Anterior cingulate cortex (tissue), 58 donors: ENCODE measurements at regions not wholly inside any gene's neighbourhood (a gene's known extent, or its start where the extent isn't known, plus 50 kb on each side); places are given as distances from the start of the nearest gene placed in this dataset.
"Not testable (repeated sequence)": the region's sequence is repeated elsewhere in the genome, so short reads cannot be mapped to it uniquely, and the experiment has no call there.

Experiments
- DNase-seq, 58 donors: peaks; one replicate each; lab custom pipeline; 2025; lab: John Stamatoyannopoulos, UW

DNA sequence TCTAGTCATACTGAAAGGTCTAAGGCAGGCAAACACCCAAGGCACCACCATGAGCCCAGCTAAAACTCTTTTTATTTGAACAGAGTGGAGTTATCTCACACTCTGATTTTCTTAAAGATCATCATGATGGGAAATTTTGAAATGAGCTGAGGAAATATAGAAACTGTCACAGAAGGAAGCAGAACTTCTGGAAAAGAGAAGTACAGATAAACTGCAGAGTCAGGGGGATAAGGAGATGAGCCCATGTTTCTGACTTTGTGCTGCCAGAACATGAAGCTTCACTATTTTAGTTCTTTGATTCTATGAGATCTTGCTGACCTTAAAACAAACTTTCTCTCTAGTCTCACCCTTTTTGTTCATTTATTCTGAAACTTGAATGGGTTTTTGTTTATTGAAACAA is 406.5 kb upstream of the EDIL3 start:
- DNase-seq: no peak

DNA sequence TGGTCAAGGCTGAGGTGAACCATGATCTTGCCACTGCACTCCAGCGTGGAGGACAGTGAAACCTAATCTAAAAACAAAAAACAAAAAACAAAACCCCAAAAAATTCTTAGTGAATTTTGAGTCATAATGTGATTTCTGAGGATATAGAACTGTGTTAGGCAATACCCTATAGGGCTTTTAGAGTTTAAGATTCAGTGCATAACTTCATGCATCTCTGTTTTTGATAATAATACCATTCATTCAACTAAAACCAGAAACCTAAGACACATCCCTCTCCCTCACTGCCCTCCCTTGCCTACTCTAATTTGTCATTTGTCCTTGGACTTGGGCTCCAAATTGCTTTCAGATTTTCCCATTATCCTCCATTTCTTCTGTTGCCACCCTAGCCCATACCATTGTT is 405.7 kb upstream of the EDIL3 start:
- no peak for DNase-seq

DNA sequence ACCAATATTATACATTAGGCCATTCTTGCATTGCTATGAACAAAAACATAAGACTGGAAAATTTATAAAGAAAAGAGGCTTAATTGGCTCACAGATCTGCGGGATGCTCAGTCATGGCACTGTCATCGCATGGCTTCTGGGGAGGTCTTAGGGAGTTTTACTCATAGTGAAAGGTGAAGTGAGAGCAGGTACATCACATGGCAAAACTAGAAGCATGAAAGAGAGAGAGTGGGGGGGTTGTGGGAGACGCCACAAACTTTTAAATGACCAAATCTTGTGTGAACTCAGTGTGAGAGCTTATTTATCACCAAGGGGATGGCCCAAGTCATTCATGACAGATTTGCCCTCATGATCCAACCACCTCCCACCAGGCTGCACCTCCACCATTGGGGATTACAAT is 398.3 kb upstream of the EDIL3 start:
- no peak for DNase-seq

DNA sequence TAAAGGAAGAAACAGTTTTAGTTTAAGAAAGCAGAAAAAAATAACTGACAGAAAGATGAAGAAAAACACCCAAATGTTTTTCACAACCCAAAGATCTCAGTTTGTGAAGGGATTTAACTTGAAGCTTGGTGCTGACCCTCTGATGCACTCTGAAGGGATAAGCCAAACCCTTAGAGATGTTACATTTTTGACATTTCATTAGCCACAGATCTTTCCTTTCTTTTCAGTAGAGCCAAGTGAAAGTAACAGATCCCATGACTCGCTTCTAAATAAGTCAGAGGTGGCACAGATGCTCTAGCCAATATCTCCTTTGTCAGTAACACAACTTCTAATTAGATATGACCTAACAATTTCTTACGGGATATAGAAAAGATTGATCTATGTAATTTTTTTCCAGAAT is 394.5 kb upstream of the EDIL3 start:
- no peak for DNase-seq

DNA sequence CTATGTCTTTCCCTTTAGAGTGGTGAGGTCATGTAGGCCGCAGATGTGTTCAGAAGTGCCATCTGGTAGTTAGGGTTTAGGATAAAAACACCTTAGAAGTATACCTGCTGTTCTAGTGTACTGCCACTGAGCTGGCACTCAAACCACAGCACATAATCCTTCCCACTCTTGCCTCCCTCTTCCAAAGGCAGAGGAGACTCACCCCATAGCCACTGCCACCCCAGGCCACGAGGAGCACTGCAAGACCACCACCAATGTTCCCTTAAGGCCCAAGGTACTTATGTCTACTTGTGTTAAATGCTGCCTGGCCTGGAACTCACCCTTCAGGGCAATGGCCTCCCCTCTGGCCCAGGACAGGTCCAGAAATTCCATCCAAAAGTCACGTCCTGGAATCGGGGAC is 379.5 kb upstream of the EDIL3 start:
- DNase-seq: no peak

DNA sequence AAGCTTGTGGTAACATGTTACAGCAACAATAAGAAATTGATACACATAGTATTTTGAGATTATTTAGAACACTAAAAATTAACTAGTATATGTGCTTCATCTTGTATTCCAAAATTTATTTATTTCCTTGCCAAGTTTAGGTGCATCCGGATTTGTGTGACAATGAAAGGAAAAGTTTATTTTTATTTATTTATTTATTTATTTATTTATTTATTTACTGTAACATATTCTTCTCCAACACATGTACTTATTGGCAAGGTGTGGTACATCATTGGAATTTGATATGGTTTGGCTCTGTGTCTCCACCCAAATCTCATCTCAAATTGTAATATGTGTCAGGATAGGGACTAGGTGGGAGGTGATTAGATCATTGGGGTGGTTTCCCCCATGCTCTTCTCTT is 373.3 kb upstream of the EDIL3 start:
- DNase-seq: no peak

DNA sequence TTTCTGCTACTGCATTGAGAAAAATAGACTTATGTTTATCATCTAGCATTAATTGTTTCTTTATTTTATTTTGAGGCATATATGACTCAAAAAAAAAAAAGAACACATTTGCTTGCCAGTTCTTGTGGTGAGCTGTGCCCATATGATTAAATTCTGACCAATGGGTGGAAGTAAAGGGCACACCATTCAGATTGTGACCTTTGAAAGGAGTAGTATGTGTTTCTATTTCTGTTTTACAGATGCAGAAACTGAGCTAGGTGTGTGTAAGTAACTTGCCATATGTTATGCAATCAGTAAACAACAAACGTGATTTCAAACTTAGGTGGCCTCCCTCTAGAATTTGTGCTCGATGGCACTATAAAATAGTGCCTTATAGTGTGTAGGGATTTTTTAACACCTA is 368.1 kb upstream of the EDIL3 start:
- no peak for DNase-seq

DNA sequence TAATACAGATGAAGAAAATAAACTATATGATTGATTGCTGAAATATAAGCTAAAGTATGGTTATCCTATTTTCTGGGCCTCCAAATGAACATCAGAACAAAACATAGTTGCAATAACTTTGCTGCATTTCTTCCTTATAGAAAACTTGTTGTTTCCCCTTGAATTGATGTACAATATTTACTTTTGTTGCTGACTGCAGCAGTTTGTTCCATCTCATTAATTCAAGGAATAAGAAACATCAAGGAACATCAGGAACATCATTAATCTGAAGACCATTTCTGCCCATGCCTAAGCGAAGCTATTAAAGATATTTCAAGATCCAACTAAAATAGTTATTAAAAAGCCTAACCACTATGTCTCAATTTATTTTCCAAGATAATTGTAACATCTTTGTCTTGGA is 363.6 kb upstream of the EDIL3 start:
- DNase-seq: no peak

DNA sequence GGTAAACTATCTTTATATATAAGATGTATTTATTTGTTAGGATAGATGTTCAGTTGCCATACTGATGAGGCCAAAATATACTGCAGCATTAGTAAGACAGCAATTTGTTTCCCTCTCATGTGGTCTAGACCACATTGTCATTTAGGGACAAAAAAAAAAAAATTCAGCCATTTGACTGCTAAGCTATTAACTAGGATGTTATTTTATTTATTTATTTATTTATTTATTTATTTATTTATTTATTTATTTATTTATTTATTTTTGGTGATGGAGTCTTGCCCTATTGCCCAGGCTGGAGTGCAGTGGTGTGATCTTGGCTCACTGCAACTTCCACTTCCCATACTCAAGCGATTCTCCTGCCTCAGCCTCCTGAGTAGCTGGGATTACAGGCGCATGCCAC is 361.6 kb upstream of the EDIL3 start:
- not testable (repeated sequence) for DNase-seq

DNA sequence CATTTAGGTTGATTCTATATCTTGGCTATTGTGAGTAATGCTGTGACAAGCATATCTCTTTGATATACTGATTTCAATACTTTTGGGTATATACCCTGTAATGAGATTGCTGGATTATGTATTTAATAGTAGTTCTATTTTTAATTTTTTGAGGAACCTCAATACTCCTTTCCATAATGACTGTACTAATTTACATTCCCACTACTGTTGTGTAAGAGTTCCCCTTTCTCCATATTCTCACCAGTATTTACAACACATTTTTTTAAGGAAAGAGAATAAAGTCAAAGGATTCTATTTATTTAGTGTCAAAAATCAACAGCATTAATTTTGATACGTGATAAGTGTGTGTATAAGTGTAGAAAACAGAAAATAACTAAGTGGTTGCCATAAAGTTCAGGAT is 356.4 kb upstream of the EDIL3 start:
- DNase-seq: no peak

DNA sequence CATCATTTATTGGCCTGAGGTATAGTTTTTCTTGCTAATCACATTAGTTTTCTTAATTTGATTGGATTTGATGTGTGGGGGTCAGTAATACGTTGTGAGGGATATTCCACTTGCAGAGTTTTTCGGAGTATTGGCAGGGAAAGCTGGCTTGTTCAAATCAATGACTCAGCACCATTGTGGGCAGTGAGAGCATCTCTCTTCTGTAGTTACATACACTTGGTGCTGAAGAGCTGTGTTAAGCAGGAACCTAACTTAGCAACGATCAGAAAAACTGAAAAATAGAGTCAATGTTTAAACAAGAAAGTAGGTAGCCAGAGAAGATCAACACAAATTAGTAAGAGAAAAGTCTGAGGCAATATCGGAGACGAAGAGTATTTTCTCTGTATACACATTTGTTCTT is 344.6 kb upstream of the EDIL3 start:
- DNase-seq: peak in 24 of 58 donors; percentile 1 to 45 (median 14)

DNA sequence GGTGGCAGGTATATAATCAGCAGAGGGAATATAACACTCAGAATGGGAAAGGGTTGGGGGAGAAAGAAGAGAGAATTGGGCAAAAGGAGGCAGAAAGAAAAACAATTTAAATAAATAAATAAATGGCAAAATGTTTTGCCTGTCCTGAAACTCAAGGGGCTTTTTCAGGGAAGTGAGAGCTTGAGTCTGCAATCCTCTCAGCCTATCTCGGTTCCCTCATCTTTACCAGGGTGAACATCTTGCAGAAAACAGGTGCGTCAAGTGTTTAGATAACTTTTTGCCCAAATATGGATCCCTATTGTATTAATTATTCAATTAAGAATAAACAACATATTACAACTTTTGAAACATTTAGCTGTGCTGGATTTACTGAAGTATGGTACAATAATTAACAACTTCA is 343.0 kb upstream of the EDIL3 start:
- no peak for DNase-seq

DNA sequence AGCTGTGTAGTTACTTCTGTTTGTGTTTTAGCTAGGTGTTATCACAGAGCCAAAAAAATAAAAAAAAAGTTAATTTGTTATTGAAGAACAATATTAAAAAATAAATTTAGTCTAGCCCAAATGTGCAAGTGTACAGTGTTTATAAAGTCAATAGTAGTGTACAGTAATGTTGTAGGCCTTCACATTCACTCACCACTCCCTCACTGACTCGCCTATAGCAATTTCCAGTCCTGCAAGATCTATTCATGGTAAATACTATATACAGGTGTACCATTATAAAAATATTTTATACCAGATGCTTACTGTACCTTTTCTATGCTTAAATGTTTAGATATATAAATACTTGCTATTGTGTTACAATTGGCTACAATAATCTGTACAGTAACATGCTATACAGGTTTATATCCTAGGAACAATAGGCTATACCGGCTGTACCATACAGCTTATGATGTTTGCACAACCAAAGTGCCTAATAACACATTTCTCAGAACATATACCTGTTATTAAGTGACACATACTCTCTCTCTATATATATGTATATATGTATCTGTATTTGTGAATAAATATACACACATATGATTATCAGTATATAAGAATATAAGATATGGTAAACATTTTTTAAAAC is 341.4 kb upstream of the EDIL3 start:
- DNase-seq: no peak

DNA sequence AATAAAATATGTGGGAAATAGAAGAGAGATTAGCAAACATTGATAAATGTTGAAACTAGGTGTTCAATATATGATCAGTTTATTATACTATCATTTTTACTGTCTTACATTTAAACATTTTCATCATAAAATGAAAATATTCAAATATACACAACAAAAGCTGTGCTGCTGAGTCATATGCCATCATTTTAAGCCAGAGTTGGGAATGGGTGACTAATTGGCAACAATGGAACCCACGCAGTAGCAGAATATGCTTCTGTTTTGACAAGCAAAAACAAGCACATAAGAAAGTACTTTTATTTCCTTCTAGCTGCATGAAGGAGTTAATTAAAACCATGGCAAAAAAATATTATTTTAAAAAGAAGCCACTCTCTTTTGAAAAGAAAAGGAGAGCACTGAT is 340.0 kb upstream of the EDIL3 start:
- peak in 2 of 58 donors; percentile 11 to 35 for DNase-seq

DNA sequence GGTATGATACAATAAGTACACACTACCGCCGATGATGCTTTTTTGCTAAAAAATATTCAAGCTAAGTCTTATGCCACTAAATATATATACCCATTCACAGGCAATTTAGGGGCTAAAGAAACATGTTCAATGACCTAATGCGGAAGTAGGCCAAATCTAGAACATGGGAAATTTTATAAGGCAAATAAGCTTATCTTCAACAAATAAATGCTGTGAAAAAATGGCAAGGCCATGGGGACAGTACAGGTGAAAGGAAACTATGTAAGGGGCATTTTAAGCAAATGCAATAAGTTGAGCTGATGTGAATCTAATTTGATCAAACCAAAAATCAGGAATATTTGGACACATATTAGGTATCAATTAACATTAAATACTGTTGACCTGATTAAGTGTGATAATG is 339.5 kb upstream of the EDIL3 start:
- no peak for DNase-seq

DNA sequence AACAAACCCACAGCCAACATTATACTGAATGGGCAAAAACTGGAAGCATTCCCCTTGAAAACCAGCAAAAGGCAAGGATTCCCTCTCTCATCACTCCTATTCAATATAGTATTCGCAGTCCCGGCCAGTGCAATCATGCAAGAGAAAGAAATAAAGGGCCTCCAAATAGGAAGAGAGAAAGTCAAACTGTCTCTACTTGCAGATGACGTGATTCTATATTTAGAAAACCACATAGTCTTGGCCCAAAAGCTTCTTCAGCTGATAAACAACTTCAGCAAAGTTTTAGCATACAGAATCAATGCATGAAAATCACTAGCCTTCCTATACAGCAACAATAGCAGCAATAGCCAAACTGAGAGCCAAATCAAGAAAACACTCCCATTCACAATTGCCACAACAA is 333.7 kb upstream of the EDIL3 start:
- DNase-seq: no peak

DNA sequence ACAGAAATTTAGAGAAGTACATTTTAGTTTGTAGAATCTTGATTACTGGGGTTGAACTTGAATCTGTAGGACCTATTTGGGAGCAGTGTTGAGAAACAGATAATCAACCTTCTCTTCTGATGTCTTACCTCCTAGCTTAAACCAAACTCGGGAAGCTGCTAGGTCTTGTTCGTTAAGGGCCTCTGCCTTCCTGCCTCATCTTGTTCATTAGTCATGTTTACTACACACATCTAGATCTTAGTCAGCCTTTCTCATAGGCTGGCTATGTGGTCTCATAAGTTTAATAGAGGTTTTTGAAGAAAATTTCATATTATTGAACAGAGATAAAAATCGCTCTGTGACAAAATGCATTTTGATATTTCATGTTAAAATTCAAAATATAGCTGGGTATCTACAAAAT is 331.0 kb upstream of the EDIL3 start:
- no peak for DNase-seq

DNA sequence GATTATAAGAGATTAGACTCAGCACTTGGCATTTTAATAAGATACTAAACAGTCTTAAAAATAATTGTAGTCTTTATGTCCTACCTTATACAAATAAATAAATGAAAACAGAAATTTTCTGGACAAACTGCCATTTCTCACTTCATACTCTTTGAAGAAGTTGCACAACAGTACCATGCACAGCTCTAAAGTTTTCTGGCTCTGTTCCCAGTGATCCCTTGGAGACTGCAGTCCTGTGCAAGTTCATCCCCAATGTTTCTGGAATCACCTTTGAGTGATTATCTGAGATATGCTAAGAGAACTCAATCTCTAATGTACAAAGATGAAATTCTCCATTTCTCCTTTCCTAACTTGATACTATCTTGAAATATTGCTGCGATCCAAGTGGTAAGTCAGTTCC is 330.4 kb upstream of the EDIL3 start:
- DNase-seq: no peak

DNA sequence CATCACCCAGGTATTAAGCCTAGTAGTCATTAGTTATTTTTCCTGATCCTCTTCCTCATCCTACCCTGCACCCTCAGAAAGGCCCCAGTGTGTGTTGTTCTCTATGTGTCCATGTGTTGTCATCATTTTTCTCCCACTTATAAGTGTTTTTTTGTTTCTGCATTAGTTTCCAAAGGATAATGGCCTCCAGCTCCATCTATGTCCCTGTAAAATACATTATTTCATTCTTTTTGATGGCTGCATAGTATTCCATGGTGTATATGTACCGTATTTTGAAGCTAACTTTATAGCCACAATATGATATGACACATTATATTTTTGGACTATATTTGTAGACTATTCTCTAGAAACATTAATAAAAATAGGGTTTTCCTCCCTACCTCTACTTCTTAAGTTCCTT is 324.4 kb upstream of the EDIL3 start:
- DNase-seq: no peak

DNA sequence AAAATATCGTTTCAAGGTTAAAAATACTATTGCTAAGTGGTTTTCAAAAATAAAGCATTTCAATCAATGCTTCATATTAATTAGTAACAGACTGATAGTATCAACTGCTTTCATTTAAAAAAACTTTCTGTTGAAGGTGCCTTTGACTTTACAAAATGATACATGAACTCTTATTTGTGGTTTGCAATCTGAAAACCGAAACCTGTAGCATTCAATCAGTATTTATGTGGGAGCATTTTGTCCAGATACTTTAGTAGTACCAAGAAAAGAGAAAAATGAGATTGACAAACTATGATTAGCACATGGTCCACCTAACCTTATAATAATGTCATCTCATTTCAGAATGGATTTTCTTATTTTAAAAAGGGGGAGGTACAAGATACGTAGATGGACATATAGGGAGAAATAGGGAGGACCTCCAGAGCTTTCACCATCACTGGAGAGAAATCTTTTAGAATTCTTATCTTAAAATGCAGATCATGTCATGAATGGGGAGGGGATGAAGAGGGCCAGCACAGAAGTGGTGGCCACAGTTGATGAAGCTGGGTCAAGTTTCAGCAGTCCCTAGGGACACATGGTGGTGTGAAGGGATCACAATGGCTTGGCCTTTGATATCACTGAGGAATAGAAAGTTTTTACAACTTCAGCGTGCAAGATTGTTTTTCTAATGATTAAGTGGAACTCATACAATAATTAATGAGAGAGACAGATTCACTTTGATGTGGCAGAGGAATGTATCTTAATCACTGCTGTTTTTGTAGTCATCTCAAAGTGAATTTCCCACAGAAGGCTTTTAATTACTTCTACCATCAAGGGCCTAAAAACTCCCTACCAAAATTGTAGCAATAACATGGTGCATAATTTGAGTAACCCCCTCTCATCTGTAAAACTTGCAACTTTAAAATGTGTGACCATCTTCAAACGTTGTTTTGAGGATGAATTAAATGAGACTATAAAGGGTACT is 322.3 kb upstream of the EDIL3 start:
- DNase-seq: no peak

DNA sequence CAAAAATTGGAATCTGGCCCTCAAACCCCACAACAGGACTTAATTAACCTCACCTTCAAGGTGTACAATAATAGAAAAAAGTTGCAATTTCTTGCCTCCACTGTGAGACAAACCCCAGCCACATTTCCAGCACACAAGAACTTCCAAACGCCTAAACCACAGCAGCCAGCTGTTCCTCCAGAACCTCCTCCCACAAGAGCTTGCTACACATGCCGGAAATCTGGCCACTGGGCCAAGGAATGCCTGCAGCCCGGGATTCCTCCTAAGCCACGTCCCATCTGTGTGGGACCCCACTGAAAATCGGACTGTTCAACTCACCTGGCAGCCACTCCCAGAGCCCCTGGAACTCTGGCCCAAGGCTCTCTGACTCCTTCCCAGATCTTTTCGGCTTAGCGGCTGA is 315.9 kb upstream of the EDIL3 start:
- DNase-seq: not testable (repeated sequence)

DNA sequence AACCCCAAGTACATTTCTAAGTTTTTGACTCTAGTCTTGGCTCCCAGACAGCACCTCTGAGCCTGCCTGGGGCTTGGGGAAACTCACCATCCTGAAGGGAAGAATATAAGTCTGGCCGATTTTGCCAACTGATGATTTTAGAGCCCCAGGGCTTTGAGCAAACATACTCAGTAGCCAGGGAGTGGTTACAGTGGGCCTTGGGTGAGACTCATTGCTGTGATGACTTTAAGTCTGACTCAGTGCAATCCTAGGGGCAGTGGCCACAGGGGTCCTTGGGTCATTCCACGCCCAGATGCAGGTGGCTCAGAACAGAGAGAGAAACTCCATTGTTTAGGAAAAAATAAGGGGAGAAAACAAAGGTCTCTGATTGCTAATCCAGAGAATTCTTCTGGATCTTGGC is 312.0 kb upstream of the EDIL3 start:
- DNase-seq: no peak
